T-helper 17 cell (primary cell): ENCODE measurements at regions not wholly inside any gene's neighbourhood (a gene's known extent, or its start where the extent isn't known, plus 50 kb on each side); places are given as distances from the start of the nearest gene placed in this dataset.

ENCODE experiments used
- ATAC-seq: fragments of 150-1000 bp; cut with Tn5 transposase; 2 replicates; pipeline ENCODE4 v1.10.0; 2021; ENCODE audit warnings: mild to moderate bottlenecking, moderate library complexity
- DNase-seq, 3 donors: peaks; one replicate each; pipeline versions ENCODE4 v3.0.0 to v3.0.0-alpha.2; 2020 to 2021
- H3K9me3 ChIP-seq: one replicate; pipeline ENCODE4 v1.7.0; 2013; ENCODE audit warnings: low read length, mild to moderate bottlenecking; ENCODE audit not compliant: control insufficient read depth, poor library complexity, severe bottlenecking
- H3K27ac Mint-ChIP-seq: one replicate; pipeline ENCODE4 v1.8.0; 2022; ENCODE audit warnings: mild to moderate bottlenecking, moderate library complexity, mixed read lengths
- H3K27me3 Mint-ChIP-seq: one replicate; pipeline ENCODE4 v1.8.0; 2022; ENCODE audit warnings: mixed read lengths
- H3K36me3 Mint-ChIP-seq: one replicate; pipeline ENCODE4 v1.8.0; 2022; ENCODE audit warnings: low read depth, mixed read lengths
- H3K4me1 Mint-ChIP-seq: one replicate; pipeline ENCODE4 v1.8.0; 2022; ENCODE audit warnings: mild to moderate bottlenecking, mixed read lengths
- H3K4me3 Mint-ChIP-seq: one replicate; pipeline ENCODE4 v1.8.0; 2022; ENCODE audit warnings: mild to moderate bottlenecking, moderate library complexity, mixed read lengths

GRCh38 chr16:6510261-6510660 is 822.4 kb upstream of the RBFOX1 start:
- Mint-ChIP-seq H3K27me3 (no peaks in the 10 kb centered on the region), H3K4me3 (no peak overlapping the region), H3K36me3 (no peaks in the 10 kb centered on the region), H3K4me1 (no peaks in the 10 kb centered on the region), H3K27ac (no peak overlapping the region)
- ATAC-seq (no peak), DNase-seq (no peak)
- H3K9me3 ChIP-seq: no peaks in the 10 kb centered on the region

GRCh38 chr16:6499413-6499812 is 833.2 kb upstream of the RBFOX1 start:
- no peaks in the 10 kb centered on the region for H3K9me3 ChIP-seq
- ATAC-seq (no peak), DNase-seq (no peak)
- Mint-ChIP-seq H3K4me3 (no peak overlapping the region), H3K4me1 (no peaks in the 10 kb centered on the region), H3K36me3 (no peaks in the 10 kb centered on the region), H3K27ac (no peak overlapping the region), H3K27me3 (no peaks in the 10 kb centered on the region)

- Mint-ChIP-seq H3K36me3 (no peaks in the 10 kb centered on the region), H3K4me1 (no peaks in the 10 kb centered on the region), H3K4me3 (no peak overlapping the region), H3K27me3 (no peaks in the 10 kb centered on the region), H3K27ac (no peak overlapping the region)
- DNase-seq (no peak), ATAC-seq (no peak)
- H3K9me3 ChIP-seq: no peaks in the 10 kb centered on the region
These were observed 833.8 kb upstream of the RBFOX1 start for GRCh38 chr16:6498858-6499257.

- no peaks in the 10 kb centered on the region for H3K4me1 Mint-ChIP-seq
- H3K9me3 ChIP-seq: no peaks in the 10 kb centered on the region
- H3K27ac Mint-ChIP-seq: no peak overlapping the region
- no peaks in the 10 kb centered on the region for H3K27me3 Mint-ChIP-seq
- DNase-seq: no peak
- no peak for ATAC-seq
- no peak overlapping the region for H3K4me3 Mint-ChIP-seq
- H3K36me3 Mint-ChIP-seq: no peaks in the 10 kb centered on the region
These were observed 835.6 kb upstream of the RBFOX1 start for GRCh38 chr16:6496996-6497395.

GRCh38 chr16:6495486-6496210 is 837.0 kb upstream of the RBFOX1 start:
- H3K36me3 Mint-ChIP-seq: no peaks in the 10 kb centered on the region
- no peaks in the 10 kb centered on the region for H3K27me3 Mint-ChIP-seq
- H3K4me1 Mint-ChIP-seq: no peaks in the 10 kb centered on the region
- no peak overlapping the region for H3K4me3 Mint-ChIP-seq
- H3K27ac Mint-ChIP-seq: no peak overlapping the region
- no peak for DNase-seq
- peaks cover 3% of the 10 kb centered on the region for H3K9me3 ChIP-seq
- no peak for ATAC-seq

- ATAC-seq (no peak), DNase-seq (no peak)
- Mint-ChIP-seq H3K27ac (no peak overlapping the region), H3K36me3 (no peaks in the 10 kb centered on the region), H3K4me3 (no peak overlapping the region), H3K4me1 (no peaks in the 10 kb centered on the region), H3K27me3 (no peaks in the 10 kb centered on the region)
- peaks cover 3% of the 10 kb centered on the region for H3K9me3 ChIP-seq
These were observed 837.9 kb upstream of the RBFOX1 start for GRCh38 chr16:6494716-6495115.

DNA sequence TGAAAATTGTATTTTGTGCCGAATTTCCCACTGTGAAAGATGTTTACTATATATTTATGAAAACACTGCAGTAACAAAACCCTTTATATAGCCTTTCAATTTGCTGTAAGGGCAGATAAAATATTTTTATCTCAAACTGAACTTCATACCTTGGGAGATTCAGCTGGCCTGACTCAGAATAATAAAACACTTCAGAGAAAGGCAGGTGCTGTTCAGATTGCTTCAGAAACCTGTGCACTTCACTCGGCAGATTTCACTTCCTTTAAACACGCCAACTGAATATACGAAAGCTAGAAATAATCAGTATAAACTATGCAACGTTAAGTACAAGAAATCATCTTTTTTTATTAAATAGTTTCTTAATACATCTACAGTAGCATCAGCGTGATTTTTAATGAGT is 839.1 kb upstream of the RBFOX1 start:
- ATAC-seq: no peak
- no peak overlapping the region for H3K4me3 Mint-ChIP-seq
- peaks cover 3% of the 10 kb centered on the region for H3K9me3 ChIP-seq
- no peak overlapping the region for H3K27ac Mint-ChIP-seq
- no peaks in the 10 kb centered on the region for H3K4me1 Mint-ChIP-seq
- no peak for DNase-seq
- H3K36me3 Mint-ChIP-seq: no peaks in the 10 kb centered on the region
- H3K27me3 Mint-ChIP-seq: no peaks in the 10 kb centered on the region

- Mint-ChIP-seq H3K4me3 (no peak overlapping the region), H3K36me3 (no peaks in the 10 kb centered on the region), H3K27me3 (no peaks in the 10 kb centered on the region), H3K4me1 (no peaks in the 10 kb centered on the region), H3K27ac (no peak overlapping the region)
- ATAC-seq (no peak), DNase-seq (no peak)
- peaks cover 3% of the 10 kb centered on the region for H3K9me3 ChIP-seq
These were observed 839.9 kb upstream of the RBFOX1 start for GRCh38 chr16:6492742-6493141.

DNA sequence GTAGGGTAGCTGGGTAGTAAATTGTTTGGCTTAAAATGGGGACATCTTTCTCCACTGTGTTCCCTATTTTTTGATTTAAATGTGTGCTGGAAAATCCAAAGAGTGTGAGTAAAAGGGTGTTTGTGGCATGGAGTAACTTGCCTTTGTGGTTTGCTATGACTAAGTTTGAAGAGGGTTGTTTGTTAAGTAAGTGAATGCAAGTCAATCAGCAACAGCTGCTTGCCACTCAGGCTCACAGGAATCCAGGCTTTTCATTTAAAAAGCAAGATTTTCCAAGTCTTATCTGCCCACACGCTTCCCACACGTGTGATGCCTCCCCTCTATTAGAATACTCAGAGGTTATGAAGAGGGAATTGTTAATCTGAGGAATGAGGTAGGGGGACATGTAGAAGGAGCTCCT is 847.7 kb upstream of the RBFOX1 start:
- H3K4me1 Mint-ChIP-seq: no peaks in the 10 kb centered on the region
- H3K27me3 Mint-ChIP-seq: no peaks in the 10 kb centered on the region
- ATAC-seq: no peak
- H3K9me3 ChIP-seq: no peaks in the 10 kb centered on the region
- H3K4me3 Mint-ChIP-seq: no peak overlapping the region
- DNase-seq: no peak
- no peaks in the 10 kb centered on the region for H3K36me3 Mint-ChIP-seq
- H3K27ac Mint-ChIP-seq: no peak overlapping the region

DNA sequence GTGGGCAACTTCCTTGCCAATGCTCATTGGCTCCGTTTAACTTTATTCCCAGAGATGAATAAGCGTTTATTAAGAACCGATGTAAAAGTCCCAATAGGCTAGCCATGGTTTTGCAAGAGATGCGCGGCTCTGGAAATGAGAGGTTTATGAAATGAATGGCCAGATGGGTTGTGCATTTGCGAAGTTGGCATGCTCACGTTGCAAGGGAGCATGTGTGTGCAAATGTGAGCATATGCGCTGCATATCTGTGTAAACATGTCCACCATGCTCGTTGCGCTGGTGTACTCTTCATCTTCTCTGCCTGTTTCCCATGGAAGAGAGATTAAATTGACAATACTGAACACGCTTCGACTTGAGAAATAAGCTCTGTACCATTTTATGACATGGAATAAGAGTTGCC is 848.6 kb upstream of the RBFOX1 start:
- Mint-ChIP-seq H3K4me1 (no peaks in the 10 kb centered on the region), H3K4me3 (no peak overlapping the region), H3K27me3 (no peaks in the 10 kb centered on the region), H3K36me3 (no peaks in the 10 kb centered on the region), H3K27ac (no peak overlapping the region)
- no peak for DNase-seq
- no peak for ATAC-seq
- no peaks in the 10 kb centered on the region for H3K9me3 ChIP-seq

GRCh38 chr16:6483469-6484033 is 849.1 kb upstream of the RBFOX1 start:
- no peaks in the 10 kb centered on the region for H3K9me3 ChIP-seq
- ATAC-seq (no peak), DNase-seq (no peak)
- H3K4me1 Mint-ChIP-seq: no peaks in the 10 kb centered on the region
- no peaks in the 10 kb centered on the region for H3K36me3 Mint-ChIP-seq
- H3K27me3 Mint-ChIP-seq: no peaks in the 10 kb centered on the region
- H3K4me3 Mint-ChIP-seq: no peak overlapping the region
- H3K27ac Mint-ChIP-seq: no peak overlapping the region

DNA sequence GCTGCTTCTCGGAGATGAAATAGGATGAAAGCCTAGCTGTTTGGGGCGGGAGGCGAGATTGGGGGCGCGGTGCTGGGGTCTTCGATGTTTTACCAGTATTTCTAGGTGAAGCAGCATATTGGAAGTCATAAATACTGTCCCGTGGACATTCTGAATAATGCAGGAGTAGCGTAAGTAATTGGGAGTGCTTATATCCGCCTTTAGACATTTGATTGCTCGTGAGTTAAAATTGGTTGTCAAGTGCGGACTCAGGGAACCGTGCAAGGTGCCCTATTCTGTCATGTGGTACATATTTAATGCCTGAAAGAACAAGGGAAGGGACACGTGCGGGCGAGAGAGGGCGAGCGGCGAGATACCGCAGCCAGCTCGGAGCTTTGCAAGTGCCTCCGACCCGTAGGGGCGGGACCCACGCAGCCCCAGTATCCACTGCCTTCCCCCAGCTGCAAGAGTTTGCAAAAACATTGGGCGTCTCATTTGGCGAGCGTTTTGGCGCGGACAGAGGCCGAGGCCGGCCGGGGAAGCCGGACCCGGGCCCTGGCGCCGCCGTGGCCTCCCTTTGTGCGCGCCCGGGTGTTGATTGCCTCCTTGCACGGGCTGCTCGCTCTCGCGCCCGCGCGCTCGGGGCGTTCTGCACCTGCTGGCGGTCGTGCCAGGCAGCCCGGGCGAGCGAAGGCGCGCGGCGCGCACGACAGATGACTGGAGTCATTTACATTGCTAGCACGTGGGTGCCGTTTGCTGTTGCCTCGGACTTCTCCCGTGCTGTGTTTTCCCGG is 849.8 kb upstream of the RBFOX1 start:
- Mint-ChIP-seq H3K4me1 (no peaks in the 10 kb centered on the region), H3K27ac (no peak overlapping the region)
- ATAC-seq: no peak

GRCh38 chr16:6481894-6482293 is 850.8 kb upstream of the RBFOX1 start:
- H3K9me3 ChIP-seq: no peaks in the 10 kb centered on the region
- Mint-ChIP-seq H3K4me1 (no peaks in the 10 kb centered on the region), H3K36me3 (no peaks in the 10 kb centered on the region), H3K27ac (no peak overlapping the region), H3K27me3 (no peaks in the 10 kb centered on the region), H3K4me3 (no peak overlapping the region)
- DNase-seq (no peak), ATAC-seq (no peak)

More for the DNA sequence above, 849.8 kb upstream of the RBFOX1 start:
- Mint-ChIP-seq H3K27me3 (no peaks in the 10 kb centered on the region), H3K36me3 (no peaks in the 10 kb centered on the region), H3K4me3 (no peak overlapping the region)
- no peak for DNase-seq
- no peaks in the 10 kb centered on the region for H3K9me3 ChIP-seq

- H3K4me3 Mint-ChIP-seq: no peak overlapping the region
- H3K27me3 Mint-ChIP-seq: no peaks in the 10 kb centered on the region
- no peaks in the 10 kb centered on the region for H3K4me1 Mint-ChIP-seq
- H3K9me3 ChIP-seq: no peaks in the 10 kb centered on the region
- DNase-seq (no peak), ATAC-seq (no peak)
- H3K27ac Mint-ChIP-seq: no peak overlapping the region
- H3K36me3 Mint-ChIP-seq: no peaks in the 10 kb centered on the region
These were observed 878.9 kb upstream of the RBFOX1 start for GRCh38 chr16:6453742-6454141.
